ENCODE measurements at regions not wholly inside any gene's neighbourhood (a gene's known extent, or its start where the extent isn't known, plus 50 kb on each side); places are given as distances from the start of the nearest gene placed in this dataset.

DNA sequence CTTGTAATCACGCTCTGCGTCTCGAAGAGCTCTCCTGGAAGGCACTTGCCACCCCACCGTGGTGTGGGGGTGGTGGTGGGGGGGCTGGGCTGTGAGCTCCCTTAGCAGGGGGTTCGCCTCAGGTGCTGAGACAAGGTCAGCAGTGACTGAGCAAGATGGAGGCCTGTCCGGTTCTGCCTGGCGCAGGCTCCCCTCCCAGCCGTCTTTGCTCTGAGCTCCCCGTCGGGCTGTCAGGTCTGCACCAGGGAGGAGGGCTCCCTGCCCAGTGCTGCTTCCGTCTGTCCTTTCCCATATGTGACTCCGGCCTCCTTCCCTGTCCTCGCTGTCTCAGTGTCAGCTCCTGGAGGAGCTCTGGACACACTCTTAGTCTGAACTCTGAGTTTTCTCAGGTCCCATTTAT, 80.0 kb downstream of the PLXNA1 start:
- ChIA-PET CTCF (no interaction called here), POLR2A (no interaction called here)
- H3K36me3 ChIP-seq (ENCODE audit: control insufficient read depth, insufficient read depth, low read length): no peaks in the 10 kb centered on the region
- peaks cover 15% of the 10 kb centered on the region for H3K27me3 ChIP-seq (ENCODE audit: control insufficient read depth, insufficient read depth, low read length)
- no peak overlapping the region for H3K4me3 ChIP-seq (ENCODE audit: low read depth, low read length)
- no peak for DNase-seq (ENCODE audit: low read depth)
- TF ChIP-seq CTCF (IDR thresholded peaks at IDR 0.05; ENCODE audit: insufficient read depth, low read depth, low read length): no peak

DNA sequence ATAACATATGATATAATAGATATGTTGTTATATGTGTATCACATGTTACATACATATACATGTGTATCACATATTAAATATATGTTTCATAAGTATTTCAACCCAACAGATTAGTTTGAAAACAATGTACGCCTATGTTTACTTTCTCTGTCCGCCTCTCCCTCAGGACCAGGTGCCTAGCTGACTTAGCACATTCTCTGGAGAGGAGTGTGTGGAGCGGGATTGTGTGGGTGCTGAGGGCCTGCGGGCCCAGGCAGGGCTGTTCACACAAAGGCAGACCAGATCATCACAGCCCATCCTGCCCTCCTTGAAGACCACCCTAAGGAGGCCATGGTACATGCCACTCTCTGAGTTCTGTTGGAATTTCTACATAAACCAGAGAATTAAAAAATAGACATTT, 81.0 kb downstream of the PLXNA1 start:
- ChIA-PET POLR2A (no interaction called here), CTCF (no interaction called here)
- Histone ChIP-seq H3K27me3 (ENCODE audit: control insufficient read depth, insufficient read depth, low read length) (peaks cover 14% of the 10 kb centered on the region), H3K36me3 (ENCODE audit: control insufficient read depth, insufficient read depth, low read length) (no peaks in the 10 kb centered on the region), H3K4me3 (ENCODE audit: low read depth, low read length) (no peak overlapping the region)
- TF ChIP-seq CTCF (IDR thresholded peaks at IDR 0.05; ENCODE audit: insufficient read depth, low read depth, low read length): no peak
- no peak for DNase-seq (ENCODE audit: low read depth)

GRCh38 chr3:127064391-127065137, 81.6 kb downstream of the PLXNA1 start:
- H3K4me3 ChIP-seq (ENCODE audit: low read depth, low read length): no peak overlapping the region
- ChIA-PET POLR2A (no interaction called here), CTCF (interaction anchor here (1.6 kb wide), 1 partner anchor 10 kb away, joined by 3 read pairs; no protein-coding TSS in a partner anchor)
- no peak for TF ChIP-seq CTCF (IDR thresholded peaks at IDR 0.05; ENCODE audit: insufficient read depth, low read depth, low read length)
- H3K36me3 ChIP-seq (ENCODE audit: control insufficient read depth, insufficient read depth, low read length): no peaks in the 10 kb centered on the region
- H3K27me3 ChIP-seq (ENCODE audit: control insufficient read depth, insufficient read depth, low read length): peaks cover 14% of the 10 kb centered on the region
- no peak for DNase-seq (ENCODE audit: low read depth)

DNA sequence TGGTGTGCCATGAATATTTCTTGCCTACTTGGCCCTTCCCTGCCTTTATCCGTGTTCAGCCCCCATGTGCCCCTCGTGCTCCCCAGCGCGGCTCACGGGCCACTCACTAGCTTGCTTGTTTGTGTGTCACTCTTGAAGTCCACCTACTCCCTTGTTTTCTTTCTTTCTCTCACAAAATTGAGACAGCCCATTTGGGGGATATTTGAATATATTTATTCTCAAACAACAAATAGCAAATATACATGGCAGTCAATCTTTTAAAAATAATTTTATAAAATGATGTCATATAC, 82.2 kb downstream of the PLXNA1 start:
- H3K27me3 ChIP-seq (ENCODE audit: control insufficient read depth, insufficient read depth, low read length): peaks cover 14% of the 10 kb centered on the region
- CTCF ChIA-PET: interaction anchor here (1.6 kb wide), 1 partner anchor 9 kb away, joined by 3 read pairs; no protein-coding TSS in a partner anchor
- TF ChIP-seq CTCF (IDR thresholded peaks at IDR 0.05; ENCODE audit: insufficient read depth, low read depth, low read length): no peak
- POLR2A ChIA-PET: no interaction called here
- H3K4me3 ChIP-seq (ENCODE audit: low read depth, low read length): no peak overlapping the region
- no peak for DNase-seq (ENCODE audit: low read depth)
- H3K36me3 ChIP-seq (ENCODE audit: control insufficient read depth, insufficient read depth, low read length): no peaks in the 10 kb centered on the region

- no peak for TF ChIP-seq CTCF (IDR thresholded peaks at IDR 0.05; ENCODE audit: insufficient read depth, low read depth, low read length)
- ChIA-PET CTCF (interaction anchor here (1.6 kb wide), 1 partner anchor 9 kb away, joined by 3 read pairs; no protein-coding TSS in a partner anchor), POLR2A (no interaction called here)
- DNase-seq (ENCODE audit: low read depth): no peak
- peaks cover 17% of the 10 kb centered on the region for H3K27me3 ChIP-seq (ENCODE audit: control insufficient read depth, insufficient read depth, low read length)
- no peak overlapping the region for H3K4me3 ChIP-seq (ENCODE audit: low read depth, low read length)
- H3K36me3 ChIP-seq (ENCODE audit: control insufficient read depth, insufficient read depth, low read length): no peaks in the 10 kb centered on the region
These were observed 82.8 kb downstream of the PLXNA1 start for GRCh38 chr3:127065561-127066290.

Measured in BJ (cell line).